Left ventricle myocardium inferior (tissue), 1 donor: ENCODE measurements at regions not wholly inside any gene's neighbourhood (a gene's known extent, or its start where the extent isn't known, plus 50 kb on each side); places are given as distances from the start of the nearest gene placed in this dataset.

Experiments
- DNase-seq: peaks from one replicate; pipeline ENCODE4 v3.0.0-alpha.2; 2020
- H3K27ac ChIP-seq: fragments of 200-600 bp; replicated peaks from 2 replicates; pipeline ENCODE4 v1.8.0; 2021
- H3K27me3 ChIP-seq: fragments of 200-600 bp; 2 replicates; pipeline ENCODE4 v1.8.0; 2021; ENCODE audit warnings: low read depth
- H3K36me3 ChIP-seq: fragments of 200-600 bp; 2 replicates; pipeline ENCODE4 v1.8.0; 2021
- H3K4me1 ChIP-seq: fragments of 200-600 bp; 2 replicates; pipeline ENCODE4 v1.8.0; 2021
- H3K4me3 ChIP-seq: fragments of 200-600 bp; 2 replicates; pipeline ENCODE4 v1.8.0; 2021; ENCODE audit warnings: mild to moderate bottlenecking, moderate library complexity
- H3K9me3 ChIP-seq: fragments of 200-600 bp; replicated peaks from 2 replicates; pipeline ENCODE4 v1.8.0; 2021
- CTCF ChIP-seq: fragments of 200-600 bp; IDR thresholded peaks from 2 replicates; pipeline ENCODE4 v1.8.0; 2021; ENCODE audit warnings: antibody characterized with exemption, mild to moderate bottlenecking, borderline replicate concordance
- intact Hi-C: fragments of 100-400 bp; cut with micrococcal nuclease; formaldehyde crosslinking; loops from one replicate; pipeline ENCODE4 v1.11.0; 2022
- donor health status: DM: no; HTN: yes; CAD: no; lungs with severe emphysema.

- H3K27me3 ChIP-seq = peaks cover 74% of the 10 kb centered on the region
- no peak overlapping the region for H3K27ac ChIP-seq
- H3K9me3 ChIP-seq = no peaks in the 10 kb centered on the region
- no peaks in the 10 kb centered on the region for H3K4me1 ChIP-seq
- H3K4me3 ChIP-seq = no peak overlapping the region
- TF ChIP-seq CTCF = no peak
- no peaks in the 10 kb centered on the region for H3K36me3 ChIP-seq
- no peak for DNase-seq
- intact Hi-C loops = no loop called here
Measured at GRCh38 chr1:38541223-38541622, 318.3 kb downstream of the RRAGC start.

- intact Hi-C loops = no loop called here
- DNase-seq = no peak
- Histone ChIP-seq H3K9me3 (no peaks in the 10 kb centered on the region), H3K4me3 (no peak overlapping the region), H3K27me3 (peaks cover 75% of the 10 kb centered on the region), H3K36me3 (no peaks in the 10 kb centered on the region), H3K4me1 (no peaks in the 10 kb centered on the region), H3K27ac (no peak overlapping the region)
- TF ChIP-seq CTCF = no peak
Measured at GRCh38 chr1:38539931-38540330, 319.6 kb downstream of the RRAGC start.

GRCh38 chr1:38538834-38539233, 320.7 kb downstream of the RRAGC start:
- intact Hi-C loops = no loop called here
- no peaks in the 10 kb centered on the region for H3K36me3 ChIP-seq
- TF ChIP-seq CTCF = no peak

GRCh38 chr1:38536089-38536488, 323.5 kb downstream of the RRAGC start:
- intact Hi-C loops = no loop called here
- TF ChIP-seq CTCF = no peak
- H3K4me1 ChIP-seq = no peaks in the 10 kb centered on the region
- H3K9me3 ChIP-seq = no peaks in the 10 kb centered on the region
- H3K4me3 ChIP-seq = no peak overlapping the region
- H3K36me3 ChIP-seq = no peaks in the 10 kb centered on the region
- H3K27me3 ChIP-seq = peaks cover 72% of the 10 kb centered on the region
- no peak for DNase-seq
- no peak overlapping the region for H3K27ac ChIP-seq

More at GRCh38 chr1:38538834-38539233, 320.7 kb downstream of the RRAGC start:
- H3K4me1 ChIP-seq = no peaks in the 10 kb centered on the region
- no peak for DNase-seq
- H3K9me3 ChIP-seq = no peaks in the 10 kb centered on the region
- H3K4me3 ChIP-seq = no peak overlapping the region
- peaks cover 81% of the 10 kb centered on the region for H3K27me3 ChIP-seq
- H3K27ac ChIP-seq = no peak overlapping the region

GRCh38 chr1:38534473-38534823, 325.1 kb downstream of the RRAGC start:
- DNase-seq = no peak
- Histone ChIP-seq H3K36me3 (no peaks in the 10 kb centered on the region), H3K27me3 (peaks cover 63% of the 10 kb centered on the region), H3K4me3 (no peak overlapping the region), H3K27ac (no peak overlapping the region), H3K4me1 (no peaks in the 10 kb centered on the region), H3K9me3 (no peaks in the 10 kb centered on the region)
- no peak for TF ChIP-seq CTCF
- intact Hi-C loops = no loop called here
